H9 (cell line): ENCODE measurements at regions not wholly inside any gene's neighbourhood (a gene's known extent, or its start where the extent isn't known, plus 50 kb on each side); places are given as distances from the start of the nearest gene placed in this dataset.

Experiments
- DNase-seq: peaks from one replicate; pipeline ENCODE4 v3.0.0-alpha.2; 2017
- H2AFZ ChIP-seq: one replicate; pipeline ENCODE4 v1.6.1; 2013; ENCODE audit warnings: mild to moderate bottlenecking, low read length, control low read depth, moderate library complexity
- H2AK5ac ChIP-seq: 2 replicates; pipeline ENCODE4 v1.6.1; 2013; ENCODE audit warnings: low read length, control low read depth, mixed read lengths; ENCODE audit not compliant: insufficient read length
- H2BK120ac ChIP-seq: one replicate; pipeline ENCODE4 v1.6.1; 2013; ENCODE audit warnings: low read depth, mild to moderate bottlenecking, low read length, control low read depth, inconsistent platforms; ENCODE audit not compliant: poor library complexity, severe bottlenecking
- H2BK12ac ChIP-seq: 2 replicates; pipeline ENCODE4 v1.6.1; 2013; ENCODE audit warnings: low read length, control low read depth, mixed read lengths, low read depth; ENCODE audit not compliant: insufficient read length
- H2BK15ac ChIP-seq: 2 replicates; pipeline ENCODE4 v1.6.1; 2013; ENCODE audit warnings: low read depth, low read length, control low read depth
- H2BK20ac ChIP-seq: one replicate; pipeline ENCODE4 v1.6.1; 2013; ENCODE audit warnings: low read depth, mild to moderate bottlenecking, low read length, control low read depth, inconsistent platforms; ENCODE audit not compliant: poor library complexity, severe bottlenecking
- H2BK5ac ChIP-seq: 2 replicates; pipeline ENCODE4 v1.6.1; 2013; ENCODE audit warnings: low read length, control low read depth, mixed read lengths; ENCODE audit not compliant: insufficient read length
- H3K14ac ChIP-seq: 2 replicates; pipeline ENCODE4 v1.6.1; 2013; ENCODE audit warnings: low read length, control low read depth; ENCODE audit not compliant: insufficient read depth
- H3K18ac ChIP-seq: 2 replicates; pipeline ENCODE4 v1.6.1; 2013; ENCODE audit warnings: low read depth, mild to moderate bottlenecking, mixed read lengths, low read length, control low read depth; ENCODE audit not compliant: insufficient read length
- H3K23ac ChIP-seq: 2 replicates; pipeline ENCODE4 v1.6.1; 2013; ENCODE audit warnings: low read length, control low read depth, mixed read lengths, low read depth; ENCODE audit not compliant: insufficient read length
- H3K23me2 ChIP-seq: 2 replicates; pipeline ENCODE4 v1.6.1; 2013; ENCODE audit warnings: low read depth, mild to moderate bottlenecking, mixed read lengths, low read length, control low read depth; ENCODE audit not compliant: insufficient read length, poor library complexity, severe bottlenecking
- H3K27ac ChIP-seq: 2 replicates; pipeline ENCODE4 v1.5.1; 2013; ENCODE audit warnings: low read length, control low read depth, mixed read lengths, low read depth; ENCODE audit not compliant: insufficient read length
- H3K27me3 ChIP-seq: 2 replicates; pipeline ENCODE4 v1.6.1; 2013; ENCODE audit warnings: low read length, control low read depth, inconsistent platforms; ENCODE audit not compliant: insufficient read depth
- H3K4ac ChIP-seq: 2 replicates; pipeline ENCODE4 v1.6.1; 2013; ENCODE audit warnings: low read depth, mild to moderate bottlenecking, control low read depth, inconsistent platforms, low read length, moderate library complexity
- H3K4me1 ChIP-seq: 2 replicates; pipeline ENCODE4 v1.6.1; 2013; ENCODE audit warnings: low read length, control low read depth, inconsistent platforms; ENCODE audit not compliant: insufficient read depth
- H3K4me2 ChIP-seq: 2 replicates; pipeline ENCODE4 v1.6.1; 2013; ENCODE audit warnings: low read length, control low read depth, mixed read lengths; ENCODE audit not compliant: insufficient read length, insufficient read depth
- H3K56ac ChIP-seq: 2 replicates; pipeline ENCODE4 v1.6.1; 2013; ENCODE audit warnings: low read depth, mild to moderate bottlenecking, mixed read lengths, low read length, control low read depth; ENCODE audit not compliant: insufficient read length
- H3K79me1 ChIP-seq: 2 replicates; pipeline ENCODE4 v1.6.1; 2013; ENCODE audit warnings: low read depth, mild to moderate bottlenecking, moderate library complexity, low read length, control low read depth, inconsistent platforms; ENCODE audit not compliant: insufficient read depth, poor library complexity, severe bottlenecking
- H3K79me2 ChIP-seq: 2 replicates; pipeline ENCODE4 v1.6.1; 2013; ENCODE audit warnings: low read length, control low read depth, inconsistent platforms; ENCODE audit not compliant: insufficient read depth
- H3K9ac ChIP-seq: 2 replicates; pipeline ENCODE4 v1.6.1; 2013; ENCODE audit warnings: low read length, control low read depth, mixed read lengths; ENCODE audit not compliant: insufficient read length; ENCODE audit errors: extremely low read depth
- H3K9me3 ChIP-seq: one replicate; pipeline ENCODE4 v1.6.1; 2013; ENCODE audit warnings: low read depth, low read length, inconsistent platforms; ENCODE audit not compliant: control insufficient read depth
- H3T11ph ChIP-seq: one replicate; pipeline ENCODE4 v1.6.1; 2013; ENCODE audit warnings: mild to moderate bottlenecking, low read length, control low read depth, inconsistent platforms
- H4K20me1 ChIP-seq: one replicate; pipeline ENCODE4 v1.6.1; 2013; ENCODE audit not compliant: control insufficient read depth, insufficient read length, insufficient read depth
- H4K5ac ChIP-seq: 2 replicates; pipeline ENCODE4 v1.6.1; 2013; ENCODE audit warnings: low read depth, mild to moderate bottlenecking, mixed read lengths, low read length, control low read depth; ENCODE audit not compliant: insufficient read length
- H4K8ac ChIP-seq: replicated peaks from 2 replicates; pipeline ENCODE4 v1.6.1; 2013; ENCODE audit warnings: low read length, control low read depth, mixed read lengths, low read depth; ENCODE audit not compliant: insufficient read length
- H4K91ac ChIP-seq: 2 replicates; pipeline ENCODE4 v1.6.1; 2013; ENCODE audit warnings: low read depth, mild to moderate bottlenecking, moderate library complexity, mixed read lengths, low read length, control low read depth; ENCODE audit not compliant: insufficient read length
- H3K27ac Mint-ChIP-seq, 3 experiments: 2 replicates in 2 of 3; 3 replicates in 1 of 3; pipeline ENCODE4 v1.8.0; 2020 to 2021; ENCODE audit warnings: mixed read lengths in 3 of 3, mild to moderate bottlenecking in 1 of 3, moderate library complexity in 1 of 3
- H3K27me3 Mint-ChIP-seq: 2 replicates; pipeline ENCODE4 v1.8.0; 2021; ENCODE audit warnings: low read depth, mild to moderate bottlenecking, moderate library complexity, mixed read lengths
- H3K36me3 Mint-ChIP-seq, 3 experiments: 2 replicates in 2 of 3; 3 replicates in 1 of 3; pipeline ENCODE4 v1.8.0; 2020 to 2021; ENCODE audit warnings: low read depth in 3 of 3, mixed read lengths in 3 of 3; ENCODE audit not compliant: insufficient read depth in 1 of 3
- H3K4me1 Mint-ChIP-seq, 2 experiments: 2 replicates each; pipeline ENCODE4 v1.8.0; 2020; ENCODE audit warnings: mixed read lengths in 2 of 2
- H3K4me3 Mint-ChIP-seq, 2 experiments: 2 replicates in 1 of 2; 3 replicates in 1 of 2; pipeline ENCODE4 v1.8.0; 2020 to 2021; ENCODE audit warnings: mild to moderate bottlenecking in 2 of 2, mixed read lengths in 2 of 2, moderate library complexity in 1 of 2
- H3K9me3 Mint-ChIP-seq, 2 experiments: 2 replicates in 1 of 2; 3 replicates in 1 of 2; pipeline ENCODE4 v1.8.0; 2020; ENCODE audit warnings: mild to moderate bottlenecking in 2 of 2, mixed read lengths in 2 of 2, moderate library complexity in 1 of 2
- CTCF ChIP-seq: fragments of 200-600 bp; sonication (generic); conservative IDR thresholded peaks from 3 replicates; pipeline ENCODE4 v1.8.0; 2021; ENCODE audit warnings: antibody characterized with exemption, mild to moderate bottlenecking
- WGBS: extraction: QIAGEN DNeasy Blood & Tissue Kit; methylation state at CpG from one replicate; pipeline ENCODE4 v1.1.7; 2013; ENCODE audit warnings: missing lambda C conversion rate, low lambda C conversion rate, mixed read lengths; ENCODE audit not compliant: insufficient read length; ENCODE audit errors: extremely low coverage; 5-methylcytosine and 5-hydroxymethylcytosine counted together

- H3K4ac ChIP-seq = no peak overlapping the region
- TF ChIP-seq CTCF = no peak
- H3K9me3 ChIP-seq = no peaks in the 10 kb centered on the region
- H3K27ac ChIP-seq = no peak overlapping the region
- no peak overlapping the region for H2BK12ac ChIP-seq
- no peak overlapping the region for H4K91ac ChIP-seq
- no peak overlapping the region for H3K9ac ChIP-seq
- H3K79me2 ChIP-seq = no peaks in the 10 kb centered on the region
- H3K14ac ChIP-seq = no peak overlapping the region
- H3K4me1 ChIP-seq = peaks cover 8% of the 10 kb centered on the region
- no peaks in the 10 kb centered on the region for H3K23me2 ChIP-seq
- no peak overlapping the region for H3K56ac ChIP-seq
- H4K8ac ChIP-seq = no peak overlapping the region
- peaks cover 24 to 36% of the 10 kb centered on the region in 2 experiments for H3K9me3 Mint-ChIP-seq
- H4K20me1 ChIP-seq = no peaks in the 10 kb centered on the region
- H2AFZ ChIP-seq = no peak overlapping the region
- H3K27me3 ChIP-seq = no peaks in the 10 kb centered on the region
- no peak overlapping the region for H3K23ac ChIP-seq
- H3K4me3 Mint-ChIP-seq = no peak overlapping the region
- DNase-seq = no peak
- H3K27me3 Mint-ChIP-seq = peaks cover 2% of the 10 kb centered on the region; the same call in 1 of the 2 replicates
- H2BK5ac ChIP-seq = no peak overlapping the region
- H3K4me2 ChIP-seq = no peak overlapping the region
- H3T11ph ChIP-seq = no peak overlapping the region
- H2AK5ac ChIP-seq = no peak overlapping the region
- peaks cover 28 to 31% of the 10 kb centered on the region in 2 experiments for H3K4me1 Mint-ChIP-seq
- H3K27ac Mint-ChIP-seq = no peak overlapping the region
- H2BK20ac ChIP-seq = no peak overlapping the region
- no peak overlapping the region for H4K5ac ChIP-seq
- no peak overlapping the region for H2BK120ac ChIP-seq
- H2BK15ac ChIP-seq = no peak overlapping the region
- no peak overlapping the region for H3K18ac ChIP-seq
- no peaks in the 10 kb centered on the region for H3K79me1 ChIP-seq
- WGBS = no CpG with 5 or more reads among the region's 6 CpGs
- peaks cover 8 to 25% (median 10%) of the 10 kb centered on the region in 3 experiments for H3K36me3 Mint-ChIP-seq
Measured at GRCh38 chr5:71945436-71945835, 161.8 kb upstream of the MAP1B start.
